ENCODE measurements at regions not wholly inside any gene's neighbourhood (a gene's known extent, or its start where the extent isn't known, plus 50 kb on each side); places are given as distances from the start of the nearest gene placed in this dataset.

- intact Hi-C loops (cut with micrococcal nuclease; ENCODE audit: unreplicated experiment): no loop called here
- Histone ChIP-seq H3K9me3 (ENCODE audit: insufficient read depth, low read depth) (no peaks in the 10 kb centered on the region), H3K36me3 (ENCODE audit: low read depth) (no peaks in the 10 kb centered on the region), H3F3A (ENCODE audit: insufficient read depth, low read depth) (no peaks in the 10 kb centered on the region), H3K79me2 (ENCODE audit: low read depth) (no peaks in the 10 kb centered on the region), H4K20me1 (ENCODE audit: insufficient read depth) (no peaks in the 10 kb centered on the region), H2AFZ (no peak overlapping the region), H3K27me3 (ENCODE audit: insufficient read depth, low read depth) (no peaks in the 10 kb centered on the region), H3K4me1 (replicated peaks; ENCODE audit: insufficient read depth) (no peaks in the 10 kb centered on the region), H3K4me2 (no peak overlapping the region), H3K9me2 (ENCODE audit: insufficient read depth) (no peaks in the 10 kb centered on the region), H3K27ac (no peak overlapping the region), H3K4me3 (no peak overlapping the region)
- POLR2A ChIA-PET (ENCODE audit: unreplicated experiment): no interaction called here
- no TSS peak for BruUV-seq (replicated peaks)
- no peak for DNase-seq
- TF ChIP-seq EZH2 (IDR thresholded peaks at IDR 0.05; ENCODE audit: low read depth): no peak
- TF ChIP-seq, protein P1, sequence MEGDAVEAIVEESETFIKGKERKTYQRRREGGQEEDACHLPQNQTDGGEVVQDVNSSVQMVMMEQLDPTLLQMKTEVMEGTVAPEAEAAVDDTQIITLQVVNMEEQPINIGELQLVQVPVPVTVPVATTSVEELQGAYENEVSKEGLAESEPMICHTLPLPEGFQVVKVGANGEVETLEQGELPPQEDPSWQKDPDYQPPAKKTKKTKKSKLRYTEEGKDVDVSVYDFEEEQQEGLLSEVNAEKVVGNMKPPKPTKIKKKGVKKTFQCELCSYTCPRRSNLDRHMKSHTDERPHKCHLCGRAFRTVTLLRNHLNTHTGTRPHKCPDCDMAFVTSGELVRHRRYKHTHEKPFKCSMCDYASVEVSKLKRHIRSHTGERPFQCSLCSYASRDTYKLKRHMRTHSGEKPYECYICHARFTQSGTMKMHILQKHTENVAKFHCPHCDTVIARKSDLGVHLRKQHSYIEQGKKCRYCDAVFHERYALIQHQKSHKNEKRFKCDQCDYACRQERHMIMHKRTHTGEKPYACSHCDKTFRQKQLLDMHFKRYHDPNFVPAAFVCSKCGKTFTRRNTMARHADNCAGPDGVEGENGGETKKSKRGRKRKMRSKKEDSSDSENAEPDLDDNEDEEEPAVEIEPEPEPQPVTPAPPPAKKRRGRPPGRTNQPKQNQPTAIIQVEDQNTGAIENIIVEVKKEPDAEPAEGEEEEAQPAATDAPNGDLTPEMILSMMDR (conservative IDR thresholded peaks at IDR 0.05): no peak
- CTCF ChIA-PET: no interaction called here
These were observed 66.5 kb upstream of the ANKRD1 start for GRCh38 chr10:90987383-90987782.

DNA sequence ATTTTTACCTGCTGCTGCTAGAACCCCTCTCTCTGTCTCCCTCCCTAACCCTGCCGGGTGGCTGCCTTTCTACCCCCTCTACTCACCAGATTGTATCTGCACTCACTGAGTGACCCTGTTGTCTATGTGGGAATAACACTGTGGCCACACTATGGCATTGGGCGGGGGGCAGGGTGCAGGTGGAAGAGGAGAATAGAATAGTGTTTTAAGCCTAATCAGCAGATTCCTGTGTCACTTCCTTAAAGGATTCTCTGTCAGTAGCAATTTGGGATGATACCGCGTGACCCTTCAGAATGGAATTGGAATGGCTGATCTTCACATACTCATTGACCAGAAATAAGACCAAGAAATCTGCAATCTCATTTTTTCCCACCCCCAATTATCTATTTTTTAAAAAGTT, 67.1 kb upstream of the ANKRD1 start:
- no peak for TF ChIP-seq EZH2 (IDR thresholded peaks at IDR 0.05; ENCODE audit: low read depth)
- TF ChIP-seq, protein P1 (conservative IDR thresholded peaks at IDR 0.05): no peak
- DNase-seq: no peak
- no TSS peak for BruUV-seq (replicated peaks)
- Histone ChIP-seq H3K4me3 (no peak overlapping the region), H2AFZ (no peak overlapping the region), H3K27ac (no peak overlapping the region), H3K36me3 (ENCODE audit: low read depth) (no peaks in the 10 kb centered on the region), H3K79me2 (ENCODE audit: low read depth) (no peaks in the 10 kb centered on the region), H3K27me3 (ENCODE audit: insufficient read depth, low read depth) (no peaks in the 10 kb centered on the region), H3K4me2 (no peak overlapping the region), H3K9me3 (ENCODE audit: insufficient read depth, low read depth) (no peaks in the 10 kb centered on the region), H3F3A (ENCODE audit: insufficient read depth, low read depth) (no peaks in the 10 kb centered on the region), H3K4me1 (replicated peaks; ENCODE audit: insufficient read depth) (no peaks in the 10 kb centered on the region), H4K20me1 (ENCODE audit: insufficient read depth) (no peaks in the 10 kb centered on the region), H3K9me2 (ENCODE audit: insufficient read depth) (no peaks in the 10 kb centered on the region)
- POLR2A ChIA-PET (ENCODE audit: unreplicated experiment): no interaction called here
- CTCF ChIA-PET: no interaction called here
- intact Hi-C loops (cut with micrococcal nuclease; ENCODE audit: unreplicated experiment): no loop called here

DNA sequence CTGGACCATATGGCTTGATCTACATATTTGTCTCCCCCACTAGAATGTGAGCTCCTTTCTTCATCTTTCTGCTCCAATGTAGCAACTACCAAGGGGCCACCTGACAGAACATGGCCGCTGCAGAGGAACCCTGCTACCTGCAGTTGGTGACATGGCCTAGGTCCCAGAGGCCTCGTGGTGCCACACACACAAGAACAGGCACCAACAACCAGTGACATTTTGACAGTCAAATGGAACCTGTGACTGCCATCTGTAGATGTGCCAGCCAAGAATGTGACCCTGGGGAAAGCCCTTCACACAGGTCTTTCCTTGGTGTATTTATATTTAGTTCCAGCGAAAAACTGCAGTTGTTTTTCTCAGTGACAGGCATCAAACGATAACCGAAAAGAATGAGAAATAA, 67.9 kb upstream of the ANKRD1 start:
- H3K79me2 ChIP-seq (ENCODE audit: low read depth): no peaks in the 10 kb centered on the region
- H3K4me2 ChIP-seq: no peak overlapping the region
- no peaks in the 10 kb centered on the region for H3K36me3 ChIP-seq (ENCODE audit: low read depth)
- TF ChIP-seq EZH2 (IDR thresholded peaks at IDR 0.05; ENCODE audit: low read depth): no peak
- TF ChIP-seq, protein P1 (conservative IDR thresholded peaks at IDR 0.05): no peak
- H3K9me3 ChIP-seq (ENCODE audit: insufficient read depth, low read depth): no peaks in the 10 kb centered on the region
- CTCF ChIA-PET: no interaction called here
- H4K20me1 ChIP-seq (ENCODE audit: insufficient read depth): no peaks in the 10 kb centered on the region
- H3K27ac ChIP-seq: no peak overlapping the region
- no peak overlapping the region for H2AFZ ChIP-seq
- no peaks in the 10 kb centered on the region for H3K4me1 ChIP-seq (replicated peaks; ENCODE audit: insufficient read depth)
- no peak overlapping the region for H3K4me3 ChIP-seq
- DNase-seq: no peak
- POLR2A ChIA-PET (ENCODE audit: unreplicated experiment): no interaction called here
- H3K9me2 ChIP-seq (ENCODE audit: insufficient read depth): no peaks in the 10 kb centered on the region
- H3F3A ChIP-seq (ENCODE audit: insufficient read depth, low read depth): no peaks in the 10 kb centered on the region
- intact Hi-C loops (cut with micrococcal nuclease; ENCODE audit: unreplicated experiment): no loop called here
- H3K27me3 ChIP-seq (ENCODE audit: insufficient read depth, low read depth): no peaks in the 10 kb centered on the region
- no TSS peak for BruUV-seq (replicated peaks)

Data from PC-9 (cell line).